ENCODE measurements at regions not wholly inside any gene's neighbourhood (a gene's known extent, or its start where the extent isn't known, plus 50 kb on each side); places are given as distances from the start of the nearest gene placed in this dataset.

DNA sequence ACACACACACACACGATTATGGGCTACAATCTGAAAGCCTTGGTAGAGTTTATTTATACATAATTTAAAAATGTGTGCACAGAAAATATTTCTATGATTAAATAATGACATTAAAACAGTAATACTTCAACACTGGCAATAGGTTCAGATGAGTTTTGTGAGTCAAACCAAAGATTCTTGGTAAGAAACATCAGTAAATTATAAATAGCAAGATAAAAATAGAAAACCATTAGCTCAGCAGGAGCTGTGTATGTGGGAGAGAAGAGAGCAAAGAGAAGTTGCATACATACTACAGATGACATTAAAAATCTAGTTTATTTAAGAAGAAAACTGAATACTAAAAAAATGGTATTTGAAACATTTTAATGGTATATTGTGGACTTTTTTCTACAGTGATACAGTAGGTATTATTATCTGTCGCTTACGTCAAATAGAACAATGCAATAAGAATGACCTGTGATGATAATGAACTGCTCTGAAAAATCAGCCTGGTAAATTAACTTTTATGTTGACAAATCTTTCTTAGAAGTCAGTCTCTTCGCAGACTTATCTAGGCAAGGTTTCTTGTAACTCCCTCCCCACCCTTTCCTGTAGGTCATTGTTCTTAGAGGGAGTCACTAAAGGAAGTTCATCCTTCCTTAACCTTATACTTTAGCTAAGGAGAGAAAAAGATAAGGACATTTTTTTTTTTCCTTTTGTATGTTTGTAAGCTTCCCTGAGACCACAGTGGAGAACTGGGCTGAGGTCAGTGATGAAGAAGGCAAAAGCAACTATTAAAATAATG, 149.3 kb downstream of the GJA1 start:
- DNase-seq (ENCODE audit: low spot score): no peak
- TF ChIP-seq, protein P1, sequence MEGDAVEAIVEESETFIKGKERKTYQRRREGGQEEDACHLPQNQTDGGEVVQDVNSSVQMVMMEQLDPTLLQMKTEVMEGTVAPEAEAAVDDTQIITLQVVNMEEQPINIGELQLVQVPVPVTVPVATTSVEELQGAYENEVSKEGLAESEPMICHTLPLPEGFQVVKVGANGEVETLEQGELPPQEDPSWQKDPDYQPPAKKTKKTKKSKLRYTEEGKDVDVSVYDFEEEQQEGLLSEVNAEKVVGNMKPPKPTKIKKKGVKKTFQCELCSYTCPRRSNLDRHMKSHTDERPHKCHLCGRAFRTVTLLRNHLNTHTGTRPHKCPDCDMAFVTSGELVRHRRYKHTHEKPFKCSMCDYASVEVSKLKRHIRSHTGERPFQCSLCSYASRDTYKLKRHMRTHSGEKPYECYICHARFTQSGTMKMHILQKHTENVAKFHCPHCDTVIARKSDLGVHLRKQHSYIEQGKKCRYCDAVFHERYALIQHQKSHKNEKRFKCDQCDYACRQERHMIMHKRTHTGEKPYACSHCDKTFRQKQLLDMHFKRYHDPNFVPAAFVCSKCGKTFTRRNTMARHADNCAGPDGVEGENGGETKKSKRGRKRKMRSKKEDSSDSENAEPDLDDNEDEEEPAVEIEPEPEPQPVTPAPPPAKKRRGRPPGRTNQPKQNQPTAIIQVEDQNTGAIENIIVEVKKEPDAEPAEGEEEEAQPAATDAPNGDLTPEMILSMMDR (conservative IDR thresholded peaks at IDR 0.05; ENCODE audit: low read depth): no peak
- ChIA-PET POLR2A (ENCODE audit: low non-redundant PET) (no interaction called here), CTCF (interaction anchor here (0.6 kb wide), 1 partner anchor 248 kb away, joined by 4 read pairs; no protein-coding TSS in a partner anchor)
- H3K27ac ChIP-seq: no peak overlapping the region

DNA sequence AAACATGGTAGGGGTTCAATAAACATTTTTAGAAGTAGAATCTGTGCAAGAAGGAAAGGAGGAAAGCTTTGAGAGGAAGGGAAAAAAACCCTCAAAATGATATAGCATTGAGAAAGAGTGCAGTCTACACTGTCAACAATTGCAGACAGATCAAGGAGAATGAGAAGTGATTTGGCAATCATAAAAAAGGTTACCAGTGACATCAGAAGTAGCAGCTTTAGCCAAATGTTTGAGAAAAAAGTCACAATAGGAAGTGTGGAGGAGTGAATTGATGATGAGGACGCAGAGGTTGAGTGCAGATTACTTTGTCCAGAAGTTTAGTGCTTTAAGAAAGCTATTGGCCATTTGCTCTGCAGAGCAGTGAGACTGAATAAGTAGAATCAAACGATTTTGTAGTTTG, 155.0 kb downstream of the GJA1 start:
- TF ChIP-seq, protein P1 (conservative IDR thresholded peaks at IDR 0.05; ENCODE audit: low read depth): no peak
- no peak for DNase-seq (ENCODE audit: low spot score)
- no peak overlapping the region for H3K27ac ChIP-seq
- ChIA-PET POLR2A (ENCODE audit: low non-redundant PET) (no interaction called here), CTCF (no interaction called here)

DNA sequence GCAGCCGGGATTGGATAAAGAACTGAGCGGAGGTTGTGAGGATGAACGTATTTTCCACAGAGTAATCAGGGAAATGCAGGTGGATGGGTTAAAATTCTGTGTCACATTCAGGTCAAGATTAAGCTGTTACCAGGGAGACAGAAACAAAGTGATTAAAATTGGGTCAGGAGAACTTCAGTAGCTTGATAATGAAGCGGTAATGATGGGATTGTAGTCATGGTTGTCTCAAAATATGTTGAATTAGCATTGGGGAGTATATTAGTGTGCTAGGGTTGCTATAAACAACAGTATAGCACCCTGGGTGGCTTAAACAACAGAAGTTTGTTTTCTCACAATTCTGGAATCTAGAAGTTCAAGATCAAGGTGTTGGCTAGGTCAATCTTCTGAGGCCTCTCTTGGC, 155.5 kb downstream of the GJA1 start:
- H3K27ac ChIP-seq: no peak overlapping the region
- DNase-seq (ENCODE audit: low spot score): no peak
- TF ChIP-seq, protein P1 (conservative IDR thresholded peaks at IDR 0.05; ENCODE audit: low read depth): no peak
- ChIA-PET POLR2A (ENCODE audit: low non-redundant PET) (no interaction called here), CTCF (no interaction called here)

DNA sequence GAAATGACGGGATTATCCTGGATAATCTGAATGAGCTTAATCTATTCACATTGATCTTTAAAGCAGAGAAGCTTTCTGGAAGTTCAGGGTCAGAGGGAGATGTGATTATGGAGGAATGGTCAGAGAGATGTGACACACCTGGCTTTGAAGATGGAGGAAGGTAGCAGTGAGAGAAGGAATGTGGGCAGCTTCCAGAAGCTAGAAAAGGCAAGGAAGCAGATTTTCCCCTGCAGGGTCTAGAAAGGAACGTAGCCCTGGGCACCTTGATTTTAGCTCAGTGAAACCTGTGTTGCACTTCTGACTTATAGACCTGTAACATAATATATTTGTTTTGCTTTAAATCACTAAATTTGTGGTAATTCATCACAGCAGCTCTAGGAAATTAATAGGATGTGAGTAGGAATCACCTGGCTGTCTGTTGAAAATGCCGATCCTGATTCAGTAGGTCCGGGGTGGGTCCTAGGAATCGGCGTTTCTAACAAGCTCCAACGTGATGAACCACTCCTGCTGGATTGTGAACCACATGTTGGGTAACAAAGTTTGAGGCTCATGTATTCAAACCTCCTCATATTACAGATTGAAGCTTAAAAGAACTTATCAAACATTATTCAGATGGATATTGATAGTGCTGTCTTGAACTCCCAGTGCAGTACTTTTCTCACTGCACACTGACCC, 157.0 kb downstream of the GJA1 start:
- H3K27ac ChIP-seq: no peak overlapping the region
- ChIA-PET POLR2A (ENCODE audit: low non-redundant PET) (no interaction called here), CTCF (interaction anchor here (0.8 kb wide), 1 partner anchor 25 kb away, joined by 3 read pairs; no protein-coding TSS in a partner anchor)
- TF ChIP-seq, protein P1 (conservative IDR thresholded peaks at IDR 0.05; ENCODE audit: low read depth): no peak
- no peak for DNase-seq (ENCODE audit: low spot score)

DNA sequence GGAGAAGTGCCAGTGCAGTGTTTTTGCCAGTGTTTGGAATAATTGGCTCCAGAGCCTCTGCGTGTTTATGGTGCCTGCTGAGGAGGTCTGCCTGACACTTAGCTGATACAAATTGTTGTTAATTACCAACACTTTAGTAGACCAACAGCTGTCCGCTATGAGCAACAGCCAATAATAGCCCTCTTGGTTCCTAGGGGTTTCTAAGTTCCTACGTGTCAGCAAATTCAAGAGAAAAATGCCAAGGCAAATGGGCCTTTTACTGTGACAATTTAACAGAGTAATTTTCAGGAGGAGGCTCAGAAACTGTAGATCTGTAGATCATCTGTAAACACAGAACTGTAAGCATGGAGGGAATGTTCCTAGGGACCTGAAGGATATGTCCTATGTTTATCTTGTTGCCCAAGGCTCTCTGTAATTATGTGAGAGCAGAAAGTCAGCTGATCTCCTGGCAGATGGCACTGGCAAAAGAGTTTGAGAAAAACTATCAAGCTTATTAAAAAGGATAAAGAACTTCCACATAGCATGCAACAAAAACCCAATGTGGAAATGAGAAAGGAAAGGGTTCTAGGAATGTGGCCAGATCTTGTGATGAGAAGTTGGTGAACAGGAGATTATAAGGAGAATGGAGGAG, 157.7 kb downstream of the GJA1 start:
- POLR2A ChIA-PET (ENCODE audit: low non-redundant PET): no interaction called here
- TF ChIP-seq, protein P1 (conservative IDR thresholded peaks at IDR 0.05; ENCODE audit: low read depth): no peak
- no peak for DNase-seq (ENCODE audit: low spot score)
- H3K27ac ChIP-seq: no peak overlapping the region
- CTCF ChIA-PET: interaction anchor here (0.7 kb wide), 1 partner anchor 130 kb away, joined by 3 read pairs; no protein-coding TSS in a partner anchor

DNA sequence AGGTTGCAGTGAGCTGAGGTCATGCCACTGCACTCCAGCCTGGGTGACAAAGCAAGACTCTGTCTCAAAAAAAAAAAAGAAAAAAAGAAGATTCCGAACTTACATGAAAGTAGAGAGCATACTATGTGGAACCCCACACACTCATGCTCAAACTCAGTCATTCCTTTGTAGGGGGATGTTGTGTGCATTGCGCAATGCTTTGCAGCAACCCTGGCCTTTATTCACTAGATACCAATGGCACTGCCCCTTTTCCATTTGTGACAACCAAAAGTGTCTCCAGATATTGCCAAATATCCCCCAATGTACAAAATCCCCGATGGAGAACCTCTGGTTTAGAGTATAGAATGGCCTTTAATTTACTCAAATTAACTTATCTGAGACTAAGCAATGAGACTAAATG, 158.6 kb downstream of the GJA1 start:
- ChIA-PET POLR2A (ENCODE audit: low non-redundant PET) (no interaction called here), CTCF (no interaction called here)
- TF ChIP-seq, protein P1 (conservative IDR thresholded peaks at IDR 0.05; ENCODE audit: low read depth): no peak
- no peak overlapping the region for H3K27ac ChIP-seq
- no peak for DNase-seq (ENCODE audit: low spot score)

Measured in RWPE1 (cell line).